ENCODE measurements at regions not wholly inside any gene's neighbourhood (a gene's known extent, or its start where the extent isn't known, plus 50 kb on each side); places are given as distances from the start of the nearest gene placed in this dataset.

- DNase-seq (ENCODE audit: low spot score) = no peak
Observed at GRCh38 chr9:13332571-13332970, 53.1 kb upstream of the MPDZ start.

- no peak for DNase-seq (ENCODE audit: low spot score)
Observed at GRCh38 chr9:13331320-13331719, 51.8 kb upstream of the MPDZ start.

GRCh38 chr9:13330396-13331004 lies 51.0 kb upstream of the MPDZ start:
- DNase-seq (ENCODE audit: low spot score) = no peak
